Activated CD8-positive, alpha-beta memory T cell treated with anti-CD3 and anti-CD28 coated beads, Interleukin-2, amount 50 U/mL, for 4 hours (primary cell): ENCODE measurements at regions not wholly inside any gene's neighbourhood (a gene's known extent, or its start where the extent isn't known, plus 50 kb on each side); places are given as distances from the start of the nearest gene placed in this dataset.
"Not testable (repeated sequence)": the region's sequence is repeated elsewhere in the genome, so short reads cannot be mapped to it uniquely, and the experiment has no call there.

Experiments used
- DNase-seq: peaks from one replicate; pipeline ENCODE4 v3.0.0-alpha.2; 2020

- DNase-seq: no peak
Observed at GRCh38 chr7:17396692-17397091, 98.2 kb downstream of the AHR start.

GRCh38 chr7:17401791-17402627, 103.6 kb downstream of the AHR start:
- no peak for DNase-seq

GRCh38 chr7:17402628-17403278, 104.3 kb downstream of the AHR start:
- no peak for DNase-seq

GRCh38 chr7:17404006-17404405, 105.6 kb downstream of the AHR start:
- DNase-seq: no peak

GRCh38 chr7:17405786-17406185, 107.3 kb downstream of the AHR start:
- no peak for DNase-seq

- DNase-seq: no peak
Observed at GRCh38 chr7:17406738-17407137, 108.3 kb downstream of the AHR start.

GRCh38 chr7:17407229-17407628, 108.8 kb downstream of the AHR start:
- DNase-seq: no peak

- no peak for DNase-seq
Observed at GRCh38 chr7:17408245-17408903, 109.9 kb downstream of the AHR start.

GRCh38 chr7:17408904-17409290, 110.4 kb downstream of the AHR start:
- DNase-seq: no peak

GRCh38 chr7:17411922-17412321, 113.5 kb downstream of the AHR start:
- DNase-seq: no peak

GRCh38 chr7:17412883-17413282, 114.4 kb downstream of the AHR start:
- no peak for DNase-seq

- no peak for DNase-seq
Observed at GRCh38 chr7:17415955-17416354, 117.5 kb downstream of the AHR start.

GRCh38 chr7:17420308-17421015, 122.0 kb downstream of the AHR start:
- DNase-seq: not testable (repeated sequence)

GRCh38 chr7:17421941-17422340, 123.5 kb downstream of the AHR start:
- DNase-seq: no peak

GRCh38 chr7:17422966-17423365, 124.5 kb downstream of the AHR start:
- no peak for DNase-seq

GRCh38 chr7:17427924-17428323, 129.5 kb downstream of the AHR start:
- DNase-seq: no peak

- no peak for DNase-seq
Observed at GRCh38 chr7:17429579-17429978, 131.1 kb downstream of the AHR start.

- DNase-seq: no peak
Observed at GRCh38 chr7:17432793-17433192, 134.3 kb downstream of the AHR start.

- DNase-seq: no peak
Observed at GRCh38 chr7:17434191-17434590, 135.7 kb downstream of the AHR start.

GRCh38 chr7:17434841-17435692, 136.6 kb downstream of the AHR start:
- no peak for DNase-seq

GRCh38 chr7:17436126-17436525, 137.7 kb downstream of the AHR start:
- DNase-seq: no peak

- no peak for DNase-seq
Observed at GRCh38 chr7:17437586-17437985, 139.1 kb downstream of the AHR start.
